ENCODE measurements at regions not wholly inside any gene's neighbourhood (a gene's known extent, or its start where the extent isn't known, plus 50 kb on each side); places are given as distances from the start of the nearest gene placed in this dataset.
A peak's percentile ranks its signal among the peaks of the same experiment; 100 is the strongest.

DNA sequence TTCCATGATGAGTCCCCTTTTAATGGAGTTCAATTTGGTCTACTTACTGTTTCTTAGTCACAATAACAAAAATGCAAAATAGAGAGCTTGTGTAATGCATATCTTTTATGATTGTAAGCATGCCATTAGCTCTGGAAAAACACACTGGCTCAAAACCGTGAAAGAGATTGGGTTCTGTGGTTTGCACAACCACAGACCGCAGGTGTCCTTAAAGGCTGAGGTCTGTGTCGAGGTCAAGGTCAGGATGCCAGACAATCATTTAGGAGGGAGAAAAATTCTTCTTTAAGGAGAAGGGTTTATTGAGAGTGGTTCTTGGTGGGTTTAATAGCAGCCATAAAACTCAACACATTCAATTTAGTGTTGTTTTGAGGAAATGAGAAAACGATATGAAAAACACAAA lies 487.2 kb downstream of the GALR1 start:
- Histone ChIP-seq H2AFZ (ENCODE audit: low read depth, low read length) (no peak overlapping the region), H4K20me1 (ENCODE audit: insufficient read depth, low read length) (no peaks in the 10 kb centered on the region), H3K4me1 (ENCODE audit: low read length) (no peaks in the 10 kb centered on the region), H3K27ac (ENCODE audit: low read length) (no peak overlapping the region), H3K36me3 (replicated peaks; ENCODE audit: low read depth, low read length) (no peaks in the 10 kb centered on the region), H3K27me3 (ENCODE audit: low read depth, low read length) (0 out of 2 replicates have a peak, but pooled peaks cover 5% of the 10 kb centered on the region), H3K4me2 (ENCODE audit: low read length) (no peak overlapping the region), H3K9ac (ENCODE audit: low read length) (no peak overlapping the region), H3K4me3 (ENCODE audit: low read length) (no peak overlapping the region), H3K79me2 (ENCODE audit: low read length) (no peaks in the 10 kb centered on the region), H3K9me3 (ENCODE audit: insufficient read depth, low read length) (no peaks in the 10 kb centered on the region)
- TF ChIP-seq CTCF (IDR thresholded peaks at IDR 0.05; ENCODE audit: low read depth, low read length) (no peak), EZH2phosphoT487 (IDR thresholded peaks at IDR 0.05; ENCODE audit: low read depth) (no peak)

DNA sequence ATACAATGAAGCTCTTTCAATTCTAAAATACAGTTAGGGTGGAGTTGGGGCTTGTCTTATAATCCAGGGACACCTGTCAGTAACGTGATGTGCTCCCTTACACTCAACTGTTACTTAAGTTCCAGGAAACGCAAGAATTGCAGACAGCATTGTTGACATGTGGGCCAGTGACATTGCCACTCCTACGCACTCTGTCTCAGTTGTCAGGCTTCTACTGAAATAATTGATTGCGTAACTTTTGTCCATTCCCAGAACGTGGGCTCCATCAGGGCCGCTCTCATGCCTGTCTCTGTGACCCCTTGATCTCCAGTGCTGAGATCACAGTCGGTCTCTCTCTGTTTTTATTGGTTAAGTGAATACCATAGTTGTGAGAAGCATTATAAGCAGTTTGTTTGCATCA lies 487.8 kb downstream of the GALR1 start:
- no peaks in the 10 kb centered on the region for H3K79me2 ChIP-seq (ENCODE audit: low read length)
- no peaks in the 10 kb centered on the region for H3K36me3 ChIP-seq (replicated peaks; ENCODE audit: low read depth, low read length)
- TF ChIP-seq CTCF (IDR thresholded peaks at IDR 0.05; ENCODE audit: low read depth, low read length) (no peak), EZH2phosphoT487 (IDR thresholded peaks at IDR 0.05; ENCODE audit: low read depth) (no peak)
- 0 out of 2 replicates have a peak, but pooled peaks cover 5% of the 10 kb centered on the region for H3K27me3 ChIP-seq (ENCODE audit: low read depth, low read length)
- no peaks in the 10 kb centered on the region for H4K20me1 ChIP-seq (ENCODE audit: insufficient read depth, low read length)
- H3K9me3 ChIP-seq (ENCODE audit: insufficient read depth, low read length), result no peaks in the 10 kb centered on the region
- H3K9ac ChIP-seq (ENCODE audit: low read length), result no peak overlapping the region
- no peak overlapping the region for H2AFZ ChIP-seq (ENCODE audit: low read depth, low read length)
- no peak overlapping the region for H3K4me2 ChIP-seq (ENCODE audit: low read length)
- no peak overlapping the region for H3K27ac ChIP-seq (ENCODE audit: low read length)
- no peaks in the 10 kb centered on the region for H3K4me1 ChIP-seq (ENCODE audit: low read length)
- H3K4me3 ChIP-seq (ENCODE audit: low read length), result no peak overlapping the region

DNA sequence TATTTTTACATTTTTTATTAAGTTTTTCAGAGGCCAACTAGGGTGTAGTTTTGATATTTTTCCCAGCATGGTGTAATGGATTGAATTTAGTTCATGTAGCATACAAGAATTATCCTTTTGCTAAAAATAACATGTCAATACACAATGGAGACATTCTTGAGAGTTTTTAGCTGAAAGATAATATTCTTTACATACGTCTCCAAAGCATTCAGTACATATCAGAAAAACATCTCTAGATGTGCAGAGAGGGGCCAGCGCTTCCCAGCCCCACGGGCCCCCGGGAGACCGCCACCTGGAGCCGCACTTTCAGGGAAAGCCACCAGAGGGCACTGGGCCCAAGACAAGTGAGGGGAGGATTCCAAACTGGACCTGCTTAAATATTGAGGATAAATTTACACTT lies 499.4 kb downstream of the GALR1 start:
- Histone ChIP-seq H3K4me2 (ENCODE audit: low read length) (no peak overlapping the region), H3K36me3 (replicated peaks; ENCODE audit: low read depth, low read length) (no peaks in the 10 kb centered on the region), H3K27me3 (ENCODE audit: low read depth, low read length) (no peaks in the 10 kb centered on the region), H2AFZ (ENCODE audit: low read depth, low read length) (no peak overlapping the region), H3K9ac (ENCODE audit: low read length) (no peak overlapping the region), H3K27ac (ENCODE audit: low read length) (no peak overlapping the region), H4K20me1 (ENCODE audit: insufficient read depth, low read length) (no peaks in the 10 kb centered on the region), H3K79me2 (ENCODE audit: low read length) (no peaks in the 10 kb centered on the region), H3K4me3 (ENCODE audit: low read length) (no peak overlapping the region), H3K4me1 (ENCODE audit: low read length) (no peaks in the 10 kb centered on the region), H3K9me3 (ENCODE audit: insufficient read depth, low read length) (no peaks in the 10 kb centered on the region)
- TF ChIP-seq CTCF (IDR thresholded peaks at IDR 0.05; ENCODE audit: low read depth, low read length), result peak; percentile 60
- no peak for TF ChIP-seq EZH2phosphoT487 (IDR thresholded peaks at IDR 0.05; ENCODE audit: low read depth)

- Histone ChIP-seq H3K4me2 (ENCODE audit: low read length) (no peak overlapping the region), H3K27ac (ENCODE audit: low read length) (no peak overlapping the region), H3K79me2 (ENCODE audit: low read length) (no peaks in the 10 kb centered on the region), H3K9me3 (ENCODE audit: insufficient read depth, low read length) (no peaks in the 10 kb centered on the region), H4K20me1 (ENCODE audit: insufficient read depth, low read length) (no peaks in the 10 kb centered on the region), H3K4me3 (ENCODE audit: low read length) (no peak overlapping the region), H2AFZ (ENCODE audit: low read depth, low read length) (no peak overlapping the region), H3K36me3 (replicated peaks; ENCODE audit: low read depth, low read length) (no peaks in the 10 kb centered on the region), H3K9ac (ENCODE audit: low read length) (no peak overlapping the region), H3K4me1 (ENCODE audit: low read length) (no peaks in the 10 kb centered on the region), H3K27me3 (ENCODE audit: low read depth, low read length) (no peaks in the 10 kb centered on the region)
- TF ChIP-seq CTCF (IDR thresholded peaks at IDR 0.05; ENCODE audit: low read depth, low read length), result no peak
- TF ChIP-seq EZH2phosphoT487 (IDR thresholded peaks at IDR 0.05; ENCODE audit: low read depth), result no peak
These were observed 500.4 kb downstream of the GALR1 start for GRCh38 chr18:77750006-77750405.
